Panc1 (cell line): ENCODE measurements at regions not wholly inside any gene's neighbourhood (a gene's known extent, or its start where the extent isn't known, plus 50 kb on each side); places are given as distances from the start of the nearest gene placed in this dataset.

ENCODE experiments used
- ATAC-seq: fragments of 200-7000 bp; cut with Tn5 transposase; 2 replicates; pipeline ENCODE4 v1.9.1; 2020; ENCODE audit warnings: mild to moderate bottlenecking, moderate library complexity
- BruUV-seq: library from RNA; stranded (reverse); fragments of 400-500 nt; replicated peaks from 2 replicates; lab custom pipeline; 2021; lab: Mats Ljungman, UMichigan
- CTCF ChIA-PET: fragments of 300-600 bp; sonication (Branson Sonifier 250); formaldehyde crosslinking; loops from one replicate; lab custom pipeline; 2022; ENCODE audit warnings: antibody characterized with exemption; lab: Charles Lee
- POLR2A ChIA-PET: fragments of 300-600 bp; sonication (Branson Sonifier 250); formaldehyde crosslinking; loops from one replicate; lab custom pipeline; 2022; ENCODE audit warnings: antibody characterized with exemption; lab: Charles Lee
- DNase-seq: peaks from one replicate; pipeline ENCODE4 v3.0.0-alpha.2; 2010; ENCODE audit warnings: low read depth, low spot score
- H3K27ac ChIP-seq: 2 replicates; pipeline ENCODE4 v1.5.1; 2011; ENCODE audit warnings: mild to moderate bottlenecking, low read length, inconsistent platforms
- H3K27me3 ChIP-seq: fragments of 200-500 bp; sonication (Bioruptor generic); 2 replicates; pipeline ENCODE4 v1.6.0; 2014; ENCODE audit warnings: low read length, inconsistent platforms; ENCODE audit not compliant: control insufficient read depth, insufficient read depth
- H3K36me3 ChIP-seq: fragments of 200-500 bp; sonication (Bioruptor generic); 2 replicates; pipeline ENCODE4 v1.5.1; 2014; ENCODE audit warnings: inconsistent platforms, mild to moderate bottlenecking, low read length, moderate library complexity; ENCODE audit not compliant: control insufficient read depth, insufficient read depth
- H3K4me1 ChIP-seq: 2 replicates; pipeline ENCODE4 v1.5.1; 2011; ENCODE audit warnings: inconsistent platforms, mild to moderate bottlenecking, low read length, moderate library complexity; ENCODE audit not compliant: control insufficient read depth, insufficient read depth
- H3K4me3 ChIP-seq, 2 experiments: 2 replicates each; pipeline ENCODE4 v1.5.1; 2011 to 2012; ENCODE audit warnings: low read depth in 2 of 2, low read length in 2 of 2, mild to moderate bottlenecking in 2 of 2, inconsistent platforms in 1 of 2, moderate library complexity in 1 of 2
- H3K9me3 ChIP-seq: fragments of 200-500 bp; sonication (Bioruptor generic); 2 replicates; pipeline ENCODE4 v1.5.1; 2014; ENCODE audit warnings: low read depth, mild to moderate bottlenecking, inconsistent platforms, low read length, moderate library complexity; ENCODE audit not compliant: control insufficient read depth, insufficient read depth
- CTCF ChIP-seq: fragments of 450-650 bp; IDR thresholded peaks from 2 replicates; pipeline ENCODE4 v1.5.1; 2017; ENCODE audit warnings: mild to moderate bottlenecking
- POLR2AphosphoS5 ChIP-seq: IDR thresholded peaks from 2 replicates; pipeline ENCODE4 v1.6.1; 2012; ENCODE audit warnings: mild to moderate bottlenecking, low read depth, low read length, moderate library complexity
- REST ChIP-seq, 2 experiments: IDR thresholded peaks; 2 replicates each; pipeline ENCODE4 v1.6.1; 2011 to 2012; ENCODE audit warnings: low read depth in 2 of 2, control low read depth in 1 of 2, low read length in 1 of 2, mild to moderate bottlenecking in 1 of 2, moderate library complexity in 1 of 2; ENCODE audit not compliant: insufficient read depth in 1 of 2
- SIN3A ChIP-seq: IDR thresholded peaks from 2 replicates; pipeline ENCODE4 v1.6.1; 2012; ENCODE audit warnings: low read depth, mild to moderate bottlenecking, low read length, moderate library complexity, borderline replicate concordance; ENCODE audit not compliant: insufficient read depth
- TCF7L2 ChIP-seq: IDR thresholded peaks from 2 replicates; pipeline ENCODE4 v1.6.1; 2011; ENCODE audit warnings: mild to moderate bottlenecking, low read depth, low read length, inconsistent platforms
- in situ Hi-C: cut with HindIII; loops from 2 replicates; pipeline ENCODE4 v1.10.0; 2016; ENCODE audit warnings: low sequenced_read_pairs, low pct_unique_long_range_greater_than_20kb
- intact Hi-C: fragments of 100-400 bp; cut with micrococcal nuclease; formaldehyde crosslinking; loops from one replicate; pipeline ENCODE4 v1.10.0; 2022; ENCODE audit not compliant: unreplicated experiment

- H3K4me3 ChIP-seq, result no peak overlapping the region
- ATAC-seq (no peak), DNase-seq (no peak)
- H3K36me3 ChIP-seq, result no peaks in the 10 kb centered on the region
- no peak overlapping the region for H3K27ac ChIP-seq
- no TSS peak for BruUV-seq
- POLR2A ChIA-PET, result no interaction called here
- intact Hi-C loops, result no loop called here
- in situ Hi-C loops, result no loop called here
- no peaks in the 10 kb centered on the region for H3K4me1 ChIP-seq
- peaks cover 20% of the 10 kb centered on the region; the same call in 1 of the 2 replicates for H3K9me3 ChIP-seq
- H3K27me3 ChIP-seq, result no peaks in the 10 kb centered on the region
- TF ChIP-seq POLR2AphosphoS5 (no peak), REST (IDR thresholded peaks at IDR 0.05; ENCODE audit: insufficient read depth in 1 of 2, low read depth in 2 of 2, low read length in 1 of 2) (no peak), TCF7L2 (no peak), SIN3A (no peak), CTCF (no peak)
- CTCF ChIA-PET, result no interaction called here
Observed at GRCh38 chr2:187158452-187158851, 289.6 kb downstream of the CALCRL start.

GRCh38 chr2:187157046-187157445 lies 291.0 kb downstream of the CALCRL start:
- Histone ChIP-seq H3K4me1 (no peaks in the 10 kb centered on the region), H3K27ac (no peak overlapping the region), H3K36me3 (no peaks in the 10 kb centered on the region), H3K27me3 (no peaks in the 10 kb centered on the region), H3K4me3 (no peak overlapping the region), H3K9me3 (peaks cover 20% of the 10 kb centered on the region; the same call in 1 of the 2 replicates)
- no TSS peak for BruUV-seq
- DNase-seq (no peak), ATAC-seq (no peak)
- TF ChIP-seq CTCF, result no peak
- ChIA-PET CTCF (no interaction called here), POLR2A (no interaction called here)
- intact Hi-C loops, result no loop called here
- in situ Hi-C loops, result no loop called here

- BruUV-seq, result no TSS peak
- TF ChIP-seq REST (IDR thresholded peaks at IDR 0.05; ENCODE audit: insufficient read depth in 1 of 2, low read depth in 2 of 2, low read length in 1 of 2) (no peak), POLR2AphosphoS5 (no peak), CTCF (no peak), SIN3A (no peak), TCF7L2 (no peak)
- ATAC-seq (no peak), DNase-seq (no peak)
- Histone ChIP-seq H3K4me1 (no peaks in the 10 kb centered on the region), H3K27me3 (no peaks in the 10 kb centered on the region), H3K36me3 (no peaks in the 10 kb centered on the region), H3K9me3 (peaks cover 20% of the 10 kb centered on the region; the same call in 1 of the 2 replicates), H3K4me3 (no peak overlapping the region), H3K27ac (no peak overlapping the region)
- in situ Hi-C loops (no loop called here), intact Hi-C loops (no loop called here)
- CTCF ChIA-PET, result no interaction called here
- POLR2A ChIA-PET, result no interaction called here
Observed at GRCh38 chr2:187155476-187155875, 292.6 kb downstream of the CALCRL start.
